ENCODE measurements at regions not wholly inside any gene's neighbourhood (a gene's known extent, or its start where the extent isn't known, plus 50 kb on each side); places are given as distances from the start of the nearest gene placed in this dataset.

- FAIRE-seq (no peak), DNase-seq (ENCODE audit: low read depth, low spot score) (no peak), ATAC-seq (peak; percentile 57)
- Histone ChIP-seq H3K36me3 (ENCODE audit: control insufficient read depth in 2 of 2, insufficient read depth in 2 of 2, low read length in 1 of 2) (no peaks in the 10 kb centered on the region), H3K4me1 (ENCODE audit: control insufficient read depth, insufficient read depth, low read length) (no peaks in the 10 kb centered on the region), H3K4me3 (no peak overlapping the region), H3K9ac (ENCODE audit: control insufficient read depth, insufficient read depth, low read length) (no peak overlapping the region), H3K4me2 (ENCODE audit: control insufficient read depth, insufficient read depth) (no peak overlapping the region), H3K27ac (ENCODE audit: control insufficient read depth, insufficient read depth) (no peak overlapping the region), H2AFZ (ENCODE audit: control insufficient read depth, low read depth, low read length) (no peak overlapping the region), H3K9me3 (replicated peaks; ENCODE audit: control insufficient read depth, insufficient read depth, low read length) (no peaks in the 10 kb centered on the region; the same call in 2 of the 3 replicates), H3K27me3 (replicated peaks in 1 of 2; ENCODE audit: control insufficient read depth in 2 of 2, insufficient read depth in 2 of 2, low read length in 1 of 2) (no peaks in the 10 kb centered on the region), H4K20me1 (ENCODE audit: control insufficient read depth, insufficient read depth) (no peaks in the 10 kb centered on the region; the same call in 1 of the 2 replicates), H3K79me2 (ENCODE audit: control insufficient read depth, insufficient read depth, low read length) (no peaks in the 10 kb centered on the region)
- WGBS (ENCODE audit: insufficient coverage, insufficient replicate concordance, low lambda C conversion rate, missing lambda C conversion rate): 0% methylated on average over 1 of the region's 1 CpG
- in situ Hi-C loops (cut with MboI): no loop called here
- CTCF ChIA-PET: no interaction called here
- POLR2A ChIA-PET: no interaction called here
- no TSS peak for BruUV-seq (replicated peaks)
- SMC1A ChIA-PET (ENCODE audit: uncharacterized antibody, unreplicated experiment): no interaction called here
- RAD21 ChIA-PET (ENCODE audit: unreplicated experiment): interaction anchor here (1.3 kb wide), 1 partner anchor 31 kb away, joined by 3 read pairs; no protein-coding TSS in a partner anchor
- intact Hi-C loops (cut with micrococcal nuclease; ENCODE audit: unreplicated experiment): no loop called here
- no peak for TF ChIP-seq SKIL (IDR thresholded peaks at IDR 0.05; ENCODE audit: low read depth, poor library complexity, severe bottlenecking)
- TF ChIP-seq POLR2AphosphoS2 (IDR thresholded peaks at IDR 0.05; ENCODE audit: low read depth, low read length): no peak
- TF ChIP-seq HDGF (IDR thresholded peaks at IDR 0.05): no peak
- no peak for TF ChIP-seq EZH2 (IDR thresholded peaks at IDR 0.05; ENCODE audit: borderline replicate concordance, control insufficient read depth, low read depth, low read length)
- no peak for TF ChIP-seq SMAD5 (IDR thresholded peaks at IDR 0.05; ENCODE audit: low read depth)
- TF ChIP-seq STAT1 (conservative IDR thresholded peaks at IDR 0.05): no peak
- no peak for TF ChIP-seq WRNIP1 (IDR thresholded peaks at IDR 0.05; ENCODE audit: borderline replicate concordance, low read depth, low read length)
- no peak for TF ChIP-seq BHLHE40 (IDR thresholded peaks at IDR 0.05; ENCODE audit: borderline replicate concordance in 1 of 2, low read depth in 2 of 2, low read length in 1 of 2)
- TF ChIP-seq TARDBP (IDR thresholded peaks at IDR 0.05; ENCODE audit: borderline replicate concordance): no peak
- TF ChIP-seq ZNF24 (IDR thresholded peaks at IDR 0.05): no peak
- TF ChIP-seq RUNX3 (IDR thresholded peaks at IDR 0.05; ENCODE audit: low read length): no peak
- TF ChIP-seq ETV6 (conservative IDR thresholded peaks at IDR 0.05 in 1 of 2, IDR thresholded peaks at IDR 0.05 in 1 of 2; ENCODE audit: borderline replicate concordance in 1 of 2, low read depth in 1 of 2): no peak
- TF ChIP-seq NFIC (IDR thresholded peaks at IDR 0.05; ENCODE audit: low read depth, low read length): no peak
- no peak for TF ChIP-seq PRDM15 (CRISPR knock-in tag; IDR thresholded peaks at IDR 0.05)
- TF ChIP-seq TCF7 (IDR thresholded peaks at IDR 0.05; ENCODE audit: borderline replicate concordance): no peak
- no peak for TF ChIP-seq SIN3A (IDR thresholded peaks at IDR 0.05; ENCODE audit: low read depth, low read length)
- no peak for TF ChIP-seq CEBPZ (IDR thresholded peaks at IDR 0.05; ENCODE audit: low read depth, low read length)
Observed at GRCh38 chr16:73735954-73736353, 560.7 kb upstream of the PSMD7 start.
